H9 (cell line): ENCODE measurements at regions not wholly inside any gene's neighbourhood (a gene's known extent, or its start where the extent isn't known, plus 50 kb on each side); places are given as distances from the start of the nearest gene placed in this dataset.

Source experiments
- DNase-seq: peaks from one replicate; pipeline ENCODE4 v3.0.0-alpha.2; 2017
- H2AFZ ChIP-seq: one replicate; pipeline ENCODE4 v1.6.1; 2013; ENCODE audit warnings: mild to moderate bottlenecking, low read length, control low read depth, moderate library complexity
- H2AK5ac ChIP-seq: 2 replicates; pipeline ENCODE4 v1.6.1; 2013; ENCODE audit warnings: low read length, control low read depth, mixed read lengths; ENCODE audit not compliant: insufficient read length
- H2BK120ac ChIP-seq: one replicate; pipeline ENCODE4 v1.6.1; 2013; ENCODE audit warnings: low read depth, mild to moderate bottlenecking, low read length, control low read depth, inconsistent platforms; ENCODE audit not compliant: poor library complexity, severe bottlenecking
- H2BK12ac ChIP-seq: 2 replicates; pipeline ENCODE4 v1.6.1; 2013; ENCODE audit warnings: low read length, control low read depth, mixed read lengths, low read depth; ENCODE audit not compliant: insufficient read length
- H2BK15ac ChIP-seq: 2 replicates; pipeline ENCODE4 v1.6.1; 2013; ENCODE audit warnings: low read depth, low read length, control low read depth
- H2BK20ac ChIP-seq: one replicate; pipeline ENCODE4 v1.6.1; 2013; ENCODE audit warnings: low read depth, mild to moderate bottlenecking, low read length, control low read depth, inconsistent platforms; ENCODE audit not compliant: poor library complexity, severe bottlenecking
- H2BK5ac ChIP-seq: 2 replicates; pipeline ENCODE4 v1.6.1; 2013; ENCODE audit warnings: low read length, control low read depth, mixed read lengths; ENCODE audit not compliant: insufficient read length
- H3K14ac ChIP-seq: 2 replicates; pipeline ENCODE4 v1.6.1; 2013; ENCODE audit warnings: low read length, control low read depth; ENCODE audit not compliant: insufficient read depth
- H3K18ac ChIP-seq: 2 replicates; pipeline ENCODE4 v1.6.1; 2013; ENCODE audit warnings: low read depth, mild to moderate bottlenecking, mixed read lengths, low read length, control low read depth; ENCODE audit not compliant: insufficient read length
- H3K23ac ChIP-seq: 2 replicates; pipeline ENCODE4 v1.6.1; 2013; ENCODE audit warnings: low read length, control low read depth, mixed read lengths, low read depth; ENCODE audit not compliant: insufficient read length
- H3K23me2 ChIP-seq: 2 replicates; pipeline ENCODE4 v1.6.1; 2013; ENCODE audit warnings: low read depth, mild to moderate bottlenecking, mixed read lengths, low read length, control low read depth; ENCODE audit not compliant: insufficient read length, poor library complexity, severe bottlenecking
- H3K27ac ChIP-seq: 2 replicates; pipeline ENCODE4 v1.5.1; 2013; ENCODE audit warnings: low read length, control low read depth, mixed read lengths, low read depth; ENCODE audit not compliant: insufficient read length
- H3K27me3 ChIP-seq: 2 replicates; pipeline ENCODE4 v1.6.1; 2013; ENCODE audit warnings: low read length, control low read depth, inconsistent platforms; ENCODE audit not compliant: insufficient read depth
- H3K4ac ChIP-seq: 2 replicates; pipeline ENCODE4 v1.6.1; 2013; ENCODE audit warnings: low read depth, mild to moderate bottlenecking, control low read depth, inconsistent platforms, low read length, moderate library complexity
- H3K4me1 ChIP-seq: 2 replicates; pipeline ENCODE4 v1.6.1; 2013; ENCODE audit warnings: low read length, control low read depth, inconsistent platforms; ENCODE audit not compliant: insufficient read depth
- H3K4me2 ChIP-seq: 2 replicates; pipeline ENCODE4 v1.6.1; 2013; ENCODE audit warnings: low read length, control low read depth, mixed read lengths; ENCODE audit not compliant: insufficient read length, insufficient read depth
- H3K56ac ChIP-seq: 2 replicates; pipeline ENCODE4 v1.6.1; 2013; ENCODE audit warnings: low read depth, mild to moderate bottlenecking, mixed read lengths, low read length, control low read depth; ENCODE audit not compliant: insufficient read length
- H3K79me1 ChIP-seq: 2 replicates; pipeline ENCODE4 v1.6.1; 2013; ENCODE audit warnings: low read depth, mild to moderate bottlenecking, moderate library complexity, low read length, control low read depth, inconsistent platforms; ENCODE audit not compliant: insufficient read depth, poor library complexity, severe bottlenecking
- H3K79me2 ChIP-seq: 2 replicates; pipeline ENCODE4 v1.6.1; 2013; ENCODE audit warnings: low read length, control low read depth, inconsistent platforms; ENCODE audit not compliant: insufficient read depth
- H3K9ac ChIP-seq: 2 replicates; pipeline ENCODE4 v1.6.1; 2013; ENCODE audit warnings: low read length, control low read depth, mixed read lengths; ENCODE audit not compliant: insufficient read length; ENCODE audit errors: extremely low read depth
- H3K9me3 ChIP-seq: one replicate; pipeline ENCODE4 v1.6.1; 2013; ENCODE audit warnings: low read depth, low read length, inconsistent platforms; ENCODE audit not compliant: control insufficient read depth
- H3T11ph ChIP-seq: one replicate; pipeline ENCODE4 v1.6.1; 2013; ENCODE audit warnings: mild to moderate bottlenecking, low read length, control low read depth, inconsistent platforms
- H4K20me1 ChIP-seq: one replicate; pipeline ENCODE4 v1.6.1; 2013; ENCODE audit not compliant: control insufficient read depth, insufficient read length, insufficient read depth
- H4K5ac ChIP-seq: 2 replicates; pipeline ENCODE4 v1.6.1; 2013; ENCODE audit warnings: low read depth, mild to moderate bottlenecking, mixed read lengths, low read length, control low read depth; ENCODE audit not compliant: insufficient read length
- H4K8ac ChIP-seq: replicated peaks from 2 replicates; pipeline ENCODE4 v1.6.1; 2013; ENCODE audit warnings: low read length, control low read depth, mixed read lengths, low read depth; ENCODE audit not compliant: insufficient read length
- H4K91ac ChIP-seq: 2 replicates; pipeline ENCODE4 v1.6.1; 2013; ENCODE audit warnings: low read depth, mild to moderate bottlenecking, moderate library complexity, mixed read lengths, low read length, control low read depth; ENCODE audit not compliant: insufficient read length
- H3K27ac Mint-ChIP-seq, 3 experiments: 2 replicates in 2 of 3; 3 replicates in 1 of 3; pipeline ENCODE4 v1.8.0; 2020 to 2021; ENCODE audit warnings: mixed read lengths in 3 of 3, mild to moderate bottlenecking in 1 of 3, moderate library complexity in 1 of 3
- H3K27me3 Mint-ChIP-seq: 2 replicates; pipeline ENCODE4 v1.8.0; 2021; ENCODE audit warnings: low read depth, mild to moderate bottlenecking, moderate library complexity, mixed read lengths
- H3K36me3 Mint-ChIP-seq, 3 experiments: 2 replicates in 2 of 3; 3 replicates in 1 of 3; pipeline ENCODE4 v1.8.0; 2020 to 2021; ENCODE audit warnings: low read depth in 3 of 3, mixed read lengths in 3 of 3; ENCODE audit not compliant: insufficient read depth in 1 of 3
- H3K4me1 Mint-ChIP-seq, 2 experiments: 2 replicates each; pipeline ENCODE4 v1.8.0; 2020; ENCODE audit warnings: mixed read lengths in 2 of 2
- H3K4me3 Mint-ChIP-seq, 2 experiments: 2 replicates in 1 of 2; 3 replicates in 1 of 2; pipeline ENCODE4 v1.8.0; 2020 to 2021; ENCODE audit warnings: mild to moderate bottlenecking in 2 of 2, mixed read lengths in 2 of 2, moderate library complexity in 1 of 2
- H3K9me3 Mint-ChIP-seq, 2 experiments: 2 replicates in 1 of 2; 3 replicates in 1 of 2; pipeline ENCODE4 v1.8.0; 2020; ENCODE audit warnings: mild to moderate bottlenecking in 2 of 2, mixed read lengths in 2 of 2, moderate library complexity in 1 of 2
- WGBS: extraction: QIAGEN DNeasy Blood & Tissue Kit; methylation state at CpG from one replicate; pipeline ENCODE4 v1.1.7; 2013; ENCODE audit warnings: missing lambda C conversion rate, low lambda C conversion rate, mixed read lengths; ENCODE audit not compliant: insufficient read length; ENCODE audit errors: extremely low coverage; 5-methylcytosine and 5-hydroxymethylcytosine counted together
- TF ChIP-seq, protein P1 (sequence below): fragments of 200-600 bp; sonication (generic); conservative IDR thresholded peaks from 3 replicates; pipeline ENCODE4 v1.8.0; 2021; ENCODE audit warnings: antibody characterized with exemption, mild to moderate bottlenecking

DNA sequence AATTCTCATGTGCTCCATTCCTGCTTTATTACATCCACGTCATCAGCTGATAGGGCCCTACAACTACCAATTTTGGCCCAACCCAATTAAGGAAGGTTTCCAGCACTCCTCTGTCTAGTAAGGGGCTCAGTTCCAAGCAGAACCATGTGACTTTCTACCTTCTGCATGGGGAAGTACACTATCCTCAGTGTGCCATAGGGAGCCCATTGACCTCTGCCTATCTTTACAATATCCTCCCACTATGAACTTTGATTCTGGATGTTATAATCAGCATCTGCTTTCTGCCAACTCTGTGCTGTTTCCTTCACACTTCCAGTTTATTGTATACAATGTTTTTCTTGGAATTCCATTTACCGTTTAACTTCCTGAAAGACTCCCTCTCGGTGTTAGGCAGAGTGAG, 53.9 kb upstream of the GCFC2 start:
- H2BK12ac ChIP-seq: no peak overlapping the region
- no peak overlapping the region for H3K9ac ChIP-seq
- peaks cover 10% of the 10 kb centered on the region for H3K27me3 Mint-ChIP-seq
- H2BK15ac ChIP-seq: no peak overlapping the region
- H3K4me3 Mint-ChIP-seq: no peak overlapping the region
- no peak overlapping the region for H2BK20ac ChIP-seq
- H3K9me3 Mint-ChIP-seq: no peaks in the 10 kb centered on the region; a peak in 1 of 5 replicates
- H3K27ac ChIP-seq: no peak overlapping the region
- H3K79me1 ChIP-seq: no peaks in the 10 kb centered on the region
- no peak overlapping the region for H4K8ac ChIP-seq
- no peak for DNase-seq
- no peak overlapping the region for H3K4me2 ChIP-seq
- no peaks in the 10 kb centered on the region for H3K36me3 Mint-ChIP-seq
- no peaks in the 10 kb centered on the region for H3K27me3 ChIP-seq
- no peak overlapping the region for H4K5ac ChIP-seq
- no peak overlapping the region for H4K91ac ChIP-seq
- no peak overlapping the region for H3K4ac ChIP-seq
- no peak overlapping the region for H2BK120ac ChIP-seq
- no CpG with 5 or more reads among the region's 3 CpGs for WGBS
- no peak overlapping the region for H3K14ac ChIP-seq
- no peak overlapping the region for H3K27ac Mint-ChIP-seq
- H3K18ac ChIP-seq: no peak overlapping the region
- H3T11ph ChIP-seq: no peak overlapping the region
- H2AK5ac ChIP-seq: no peak overlapping the region
- TF ChIP-seq, protein P1, sequence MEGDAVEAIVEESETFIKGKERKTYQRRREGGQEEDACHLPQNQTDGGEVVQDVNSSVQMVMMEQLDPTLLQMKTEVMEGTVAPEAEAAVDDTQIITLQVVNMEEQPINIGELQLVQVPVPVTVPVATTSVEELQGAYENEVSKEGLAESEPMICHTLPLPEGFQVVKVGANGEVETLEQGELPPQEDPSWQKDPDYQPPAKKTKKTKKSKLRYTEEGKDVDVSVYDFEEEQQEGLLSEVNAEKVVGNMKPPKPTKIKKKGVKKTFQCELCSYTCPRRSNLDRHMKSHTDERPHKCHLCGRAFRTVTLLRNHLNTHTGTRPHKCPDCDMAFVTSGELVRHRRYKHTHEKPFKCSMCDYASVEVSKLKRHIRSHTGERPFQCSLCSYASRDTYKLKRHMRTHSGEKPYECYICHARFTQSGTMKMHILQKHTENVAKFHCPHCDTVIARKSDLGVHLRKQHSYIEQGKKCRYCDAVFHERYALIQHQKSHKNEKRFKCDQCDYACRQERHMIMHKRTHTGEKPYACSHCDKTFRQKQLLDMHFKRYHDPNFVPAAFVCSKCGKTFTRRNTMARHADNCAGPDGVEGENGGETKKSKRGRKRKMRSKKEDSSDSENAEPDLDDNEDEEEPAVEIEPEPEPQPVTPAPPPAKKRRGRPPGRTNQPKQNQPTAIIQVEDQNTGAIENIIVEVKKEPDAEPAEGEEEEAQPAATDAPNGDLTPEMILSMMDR: no peak
- no peak overlapping the region for H2BK5ac ChIP-seq
- H2AFZ ChIP-seq: no peak overlapping the region
- H3K4me1 ChIP-seq: no peaks in the 10 kb centered on the region
- H3K4me1 Mint-ChIP-seq: peaks cover 3% of the 10 kb centered on the region in 2 experiments; a peak in 1 of 4 replicates
- H3K56ac ChIP-seq: no peak overlapping the region
- no peaks in the 10 kb centered on the region for H3K79me2 ChIP-seq
- H3K23me2 ChIP-seq: no peaks in the 10 kb centered on the region
- H3K23ac ChIP-seq: no peak overlapping the region
- H3K9me3 ChIP-seq: no peaks in the 10 kb centered on the region
- H4K20me1 ChIP-seq: no peaks in the 10 kb centered on the region
